GM19397 (cell line): ENCODE measurements at regions not wholly inside any gene's neighbourhood (a gene's known extent, or its start where the extent isn't known, plus 50 kb on each side); places are given as distances from the start of the nearest gene placed in this dataset.
"Not testable (repeated sequence)": the region's sequence is repeated elsewhere in the genome, so short reads cannot be mapped to it uniquely, and the experiment has no call there.

Source experiments
- ATAC-seq: cut with Tn5 transposase; IDR thresholded peaks from one replicate; pipeline ENCODE4 v1.9.1; 2021; ENCODE audit warnings: mild to moderate bottlenecking, moderate library complexity; ENCODE audit not compliant: unreplicated experiment

GRCh38 chr16:86245351-86245750 is 265.0 kb upstream of the FOXF1 start:
- ATAC-seq, result no peak

GRCh38 chr16:86245895-86246294 is 264.4 kb upstream of the FOXF1 start:
- ATAC-seq, result no peak

GRCh38 chr16:86248310-86248905 is 261.9 kb upstream of the FOXF1 start:
- ATAC-seq, result no peak

GRCh38 chr16:86249631-86250030 is 260.7 kb upstream of the FOXF1 start:
- no peak for ATAC-seq

GRCh38 chr16:86251682-86252081 is 258.6 kb upstream of the FOXF1 start:
- ATAC-seq, result no peak

- ATAC-seq, result no peak
Observed at GRCh38 chr16:86252596-86252995, 257.7 kb upstream of the FOXF1 start.

- ATAC-seq, result no peak
Observed at GRCh38 chr16:86255966-86256365, 254.4 kb upstream of the FOXF1 start.

GRCh38 chr16:86256995-86257394 is 253.3 kb upstream of the FOXF1 start:
- no peak for ATAC-seq

GRCh38 chr16:86257546-86257945 is 252.8 kb upstream of the FOXF1 start:
- no peak for ATAC-seq

GRCh38 chr16:86258713-86259112 is 251.6 kb upstream of the FOXF1 start:
- no peak for ATAC-seq

- no peak for ATAC-seq
Observed at GRCh38 chr16:86259499-86259898, 250.8 kb upstream of the FOXF1 start.

- no peak for ATAC-seq
Observed at GRCh38 chr16:86261379-86261778, 248.9 kb upstream of the FOXF1 start.

- ATAC-seq, result not testable (repeated sequence)
Observed at GRCh38 chr16:86267657-86268056, 242.7 kb upstream of the FOXF1 start.

GRCh38 chr16:86270696-86271095 is 239.6 kb upstream of the FOXF1 start:
- ATAC-seq, result no peak

- no peak for ATAC-seq
Observed at GRCh38 chr16:86272744-86273143, 237.6 kb upstream of the FOXF1 start.

GRCh38 chr16:86277221-86277620 is 233.1 kb upstream of the FOXF1 start:
- no peak for ATAC-seq

GRCh38 chr16:86277859-86278258 is 232.5 kb upstream of the FOXF1 start:
- not testable (repeated sequence) for ATAC-seq

- no peak for ATAC-seq
Observed at GRCh38 chr16:86281421-86281820, 228.9 kb upstream of the FOXF1 start.

GRCh38 chr16:86283944-86284343 is 226.4 kb upstream of the FOXF1 start:
- ATAC-seq, result no peak

- ATAC-seq, result no peak
Observed at GRCh38 chr16:86285421-86285820, 224.9 kb upstream of the FOXF1 start.

GRCh38 chr16:86285938-86286921 is 224.1 kb upstream of the FOXF1 start:
- no peak for ATAC-seq

- ATAC-seq, result no peak
Observed at GRCh38 chr16:86286991-86287663, 223.2 kb upstream of the FOXF1 start.
